ENCODE measurements at regions not wholly inside any gene's neighbourhood (a gene's known extent, or its start where the extent isn't known, plus 50 kb on each side); places are given as distances from the start of the nearest gene placed in this dataset.

DNA sequence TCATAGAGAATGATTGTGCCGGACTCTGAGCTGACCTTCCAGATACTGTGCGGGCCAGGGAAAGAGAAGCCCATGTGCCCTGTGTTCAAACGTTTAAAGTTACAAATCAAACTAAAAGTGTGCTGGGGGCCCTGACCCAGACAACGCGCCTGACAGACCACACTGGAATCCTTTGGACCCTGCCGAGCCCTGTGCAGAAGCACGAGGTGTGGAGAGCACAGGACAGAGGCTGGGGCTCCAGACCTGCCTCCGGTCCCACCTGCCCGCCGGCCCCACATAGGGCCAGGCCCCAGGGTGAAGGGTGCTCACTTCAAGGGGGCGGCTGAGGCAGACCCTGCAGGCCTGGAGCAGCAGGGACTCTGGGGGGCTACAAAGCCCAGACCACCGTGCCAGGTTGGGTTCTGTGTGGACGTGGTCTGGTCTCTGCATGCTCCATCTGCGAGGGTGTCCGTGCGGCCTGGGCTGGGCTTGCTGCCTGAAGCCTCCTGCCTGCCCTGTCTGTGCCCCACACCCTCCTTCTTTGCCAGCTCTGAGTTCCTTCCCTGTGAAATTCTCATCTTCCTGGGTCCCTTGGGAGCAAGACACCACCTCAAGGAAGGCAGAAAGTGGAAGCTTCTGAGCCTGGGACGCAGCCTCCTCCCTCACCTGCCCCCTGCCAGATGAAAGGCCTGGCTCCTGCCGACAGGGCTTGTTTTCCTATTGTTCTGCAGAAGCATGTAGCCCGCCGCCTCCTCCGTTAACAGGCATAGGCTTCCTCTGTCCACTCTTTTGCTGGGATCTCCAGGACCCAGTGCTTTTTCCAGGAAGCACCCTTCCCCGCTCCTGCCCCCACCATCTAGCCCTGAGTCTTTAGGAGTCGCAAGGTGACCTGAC, 186.2 kb downstream of the ERMARD start:
- Histone ChIP-seq H3K79me2 (ENCODE audit: control insufficient read depth in 1 of 2, insufficient read depth in 2 of 2, low read length in 2 of 2) (no peaks in the 10 kb centered on the region), H2AK5ac (ENCODE audit: low read depth, low read length) (no peak overlapping the region), H4K91ac (replicated peaks; ENCODE audit: insufficient read length, low read length) (no peak overlapping the region), H3K4me3 (ENCODE audit: extremely low read depth in 1 of 4, insufficient read depth in 2 of 4, low read depth in 3 of 4, low read length in 4 of 4) (no peak overlapping the region), H3K4ac (replicated peaks; ENCODE audit: insufficient read length, low read depth, low read length) (no peak overlapping the region), H3K4me2 (ENCODE audit: insufficient read depth in 1 of 2, low read depth in 2 of 2, low read length in 2 of 2) (no peak overlapping the region; a peak in 1 of 4 replicates), H3K4me1 (replicated peaks in 1 of 4; ENCODE audit: control insufficient read depth in 3 of 4, insufficient read depth in 4 of 4, low read length in 3 of 4) (peaks cover 0 to 16% (median 9%) of the 10 kb centered on the region in 4 experiments; a peak in 5 of 7 replicates), H3K18ac (ENCODE audit: extremely low read depth, low read length) (no peak overlapping the region; the same call in 1 of the 2 replicates), H3K79me1 (ENCODE audit: low read depth, low read length) (no peaks in the 10 kb centered on the region), H3K14ac (ENCODE audit: insufficient read length) (no peak overlapping the region), H4K20me1 (replicated peaks in 1 of 2; ENCODE audit: control insufficient read depth in 1 of 2, insufficient read depth in 2 of 2, low read length in 2 of 2) (peaks cover 0 to 2% of the 10 kb centered on the region in 2 experiments), H4K8ac (ENCODE audit: extremely low read depth, insufficient read depth, low read length) (peak overlapping the region; percentile 45; the same call in 1 of the 2 replicates), H3K27me3 (replicated peaks in 1 of 4; ENCODE audit: control insufficient read depth in 3 of 4, extremely low read depth in 1 of 4, insufficient read depth in 3 of 4, low read length in 3 of 4) (peaks cover 0 to 40% (median 12%) of the 10 kb centered on the region in 4 experiments; a peak in 6 of 7 replicates), H3K36me3 (ENCODE audit: control insufficient read depth in 2 of 4, insufficient read depth in 4 of 4, low read length in 3 of 4) (no peaks in the 10 kb centered on the region), H2BK20ac (ENCODE audit: low read length) (no peak overlapping the region), H3K56ac (replicated peaks; ENCODE audit: insufficient read length, low read depth, low read length) (no peak overlapping the region), H2BK5ac (ENCODE audit: low read depth, low read length) (no peak overlapping the region), H2AFZ (ENCODE audit: low read length) (no peak overlapping the region), H2BK15ac (ENCODE audit: low read length) (no peak overlapping the region), H4K5ac (ENCODE audit: insufficient read length, low read depth, low read length) (no peak overlapping the region), H3K9ac (replicated peaks in 1 of 4; ENCODE audit: extremely low read depth in 1 of 4, low read depth in 3 of 4, low read length in 3 of 4) (no peak overlapping the region), H2BK120ac (replicated peaks; ENCODE audit: low read depth, low read length) (no peak overlapping the region), H3K23me2 (ENCODE audit: low read depth, low read length) (no peaks in the 10 kb centered on the region), H3K27ac (ENCODE audit: low read depth, low read length) (no peak overlapping the region), H3K23ac (ENCODE audit: insufficient read length) (no peak overlapping the region), H3K9me3 (ENCODE audit: insufficient read depth in 2 of 2, low read depth in 1 of 2, low read length in 1 of 2) (no peaks in the 10 kb centered on the region), H2BK12ac (ENCODE audit: low read depth, low read length) (no peak overlapping the region)
- no peak for DNase-seq (ENCODE audit: low read depth in 1 of 2, low spot score in 2 of 2)
- WGBS, 2 experiments (ENCODE audit: extremely low coverage in 1 of 2, insufficient coverage in 1 of 2, insufficient read length in 1 of 2, insufficient replicate concordance in 2 of 2, low coverage in 1 of 2, low lambda C conversion rate in 2 of 2, missing lambda C conversion rate in 1 of 2) = 84% methylated on average over 23 of the region's 23 CpGs; no CpG with 5 or more reads in 1 of the 2 experiments
- no peak for FAIRE-seq
- ChIA-PET CTCF (ENCODE audit: partially characterized antibody) (no interaction called here), POLR2A (ENCODE audit: partially characterized antibody) (no interaction called here)
- no peak for TF ChIP-seq FOSL1 (IDR thresholded peaks at IDR 0.05; ENCODE audit: insufficient read depth, low read depth, low read length)

Measured in H1 (cell line).